ENCODE measurements at regions not wholly inside any gene's neighbourhood (a gene's known extent, or its start where the extent isn't known, plus 50 kb on each side); places are given as distances from the start of the nearest gene placed in this dataset.

DNA sequence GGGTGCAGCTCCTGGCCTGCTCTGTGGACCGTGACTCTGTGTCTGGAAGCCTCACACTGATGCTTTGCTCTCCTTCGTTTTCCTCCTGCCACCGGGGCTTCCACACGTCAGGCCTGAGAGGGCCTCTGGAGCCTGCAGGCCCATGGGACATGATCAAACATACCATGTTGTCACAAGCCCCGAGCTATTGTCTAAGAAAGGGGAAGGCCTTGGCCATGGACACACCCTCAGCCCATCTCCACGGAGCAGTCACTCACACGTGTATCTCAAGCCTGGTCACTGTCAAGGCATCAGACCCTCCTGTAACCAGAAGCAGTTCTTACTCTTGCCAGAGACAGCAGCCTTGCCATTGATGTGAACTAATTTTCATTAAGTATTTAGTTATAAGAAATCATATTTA is 814.1 kb upstream of the SALL3 start:
- H3K4me3 ChIP-seq (ENCODE audit: low read length) = no peak overlapping the region
- H3K27me3 ChIP-seq (ENCODE audit: control insufficient read depth, insufficient read depth, low read length) = no peaks in the 10 kb centered on the region
- no peak for DNase-seq (ENCODE audit: low read depth, low spot score)
- no CpG with 5 or more reads among the region's 7 CpGs for whole genome bisulfite sequencing (ENCODE audit: insufficient coverage, insufficient read length)
- no peak overlapping the region for H3K27ac ChIP-seq (ENCODE audit: low read length)
- no peaks in the 10 kb centered on the region for H3K36me3 ChIP-seq (ENCODE audit: control insufficient read depth, insufficient read depth, low read length)
- H3K9me3 ChIP-seq (ENCODE audit: control insufficient read depth, insufficient read depth, low read length) = no peaks in the 10 kb centered on the region
- no peaks in the 10 kb centered on the region for H3K4me1 ChIP-seq (ENCODE audit: control insufficient read depth, insufficient read depth, low read length)

- H3K9me3 ChIP-seq (ENCODE audit: control insufficient read depth, insufficient read depth, low read length) = no peaks in the 10 kb centered on the region
- H3K27ac ChIP-seq (ENCODE audit: low read length) = no peak overlapping the region
- no peaks in the 10 kb centered on the region for H3K4me1 ChIP-seq (ENCODE audit: control insufficient read depth, insufficient read depth, low read length)
- no CpG with 5 or more reads among the region's 1 CpG for WGBS (ENCODE audit: insufficient coverage, insufficient read length)
- no peak for DNase-seq (ENCODE audit: low read depth, low spot score)
- H3K4me3 ChIP-seq (ENCODE audit: low read length) = no peak overlapping the region
- H3K36me3 ChIP-seq (ENCODE audit: control insufficient read depth, insufficient read depth, low read length) = no peaks in the 10 kb centered on the region
- H3K27me3 ChIP-seq (ENCODE audit: control insufficient read depth, insufficient read depth, low read length) = no peaks in the 10 kb centered on the region
Measured at GRCh38 chr18:78168526-78168925, 811.1 kb upstream of the SALL3 start.

GRCh38 chr18:78169174-78169864 is 810.3 kb upstream of the SALL3 start:
- Histone ChIP-seq H3K4me3 (ENCODE audit: low read length) (no peak overlapping the region), H3K36me3 (ENCODE audit: control insufficient read depth, insufficient read depth, low read length) (no peaks in the 10 kb centered on the region), H3K27me3 (ENCODE audit: control insufficient read depth, insufficient read depth, low read length) (no peaks in the 10 kb centered on the region), H3K27ac (ENCODE audit: low read length) (no peak overlapping the region), H3K9me3 (ENCODE audit: control insufficient read depth, insufficient read depth, low read length) (no peaks in the 10 kb centered on the region), H3K4me1 (ENCODE audit: control insufficient read depth, insufficient read depth, low read length) (no peaks in the 10 kb centered on the region)
- no CpG with 5 or more reads among the region's 13 CpGs for WGBS (ENCODE audit: insufficient coverage, insufficient read length)
- no peak for DNase-seq (ENCODE audit: low read depth, low spot score)

- no peaks in the 10 kb centered on the region for H3K36me3 ChIP-seq (ENCODE audit: control insufficient read depth, insufficient read depth, low read length)
- DNase-seq (ENCODE audit: low read depth, low spot score) = no peak
- no peaks in the 10 kb centered on the region for H3K9me3 ChIP-seq (ENCODE audit: control insufficient read depth, insufficient read depth, low read length)
- H3K4me1 ChIP-seq (ENCODE audit: control insufficient read depth, insufficient read depth, low read length) = no peaks in the 10 kb centered on the region
- H3K27me3 ChIP-seq (ENCODE audit: control insufficient read depth, insufficient read depth, low read length) = no peaks in the 10 kb centered on the region
- no peak overlapping the region for H3K4me3 ChIP-seq (ENCODE audit: low read length)
- no peak overlapping the region for H3K27ac ChIP-seq (ENCODE audit: low read length)
- no CpG with 5 or more reads among the region's 6 CpGs for WGBS (ENCODE audit: insufficient coverage, insufficient read length)
Measured at GRCh38 chr18:78171954-78172353, 807.7 kb upstream of the SALL3 start.

GRCh38 chr18:78174737-78175136 is 804.9 kb upstream of the SALL3 start:
- H3K27me3 ChIP-seq (ENCODE audit: control insufficient read depth, insufficient read depth, low read length) = no peaks in the 10 kb centered on the region

DNA sequence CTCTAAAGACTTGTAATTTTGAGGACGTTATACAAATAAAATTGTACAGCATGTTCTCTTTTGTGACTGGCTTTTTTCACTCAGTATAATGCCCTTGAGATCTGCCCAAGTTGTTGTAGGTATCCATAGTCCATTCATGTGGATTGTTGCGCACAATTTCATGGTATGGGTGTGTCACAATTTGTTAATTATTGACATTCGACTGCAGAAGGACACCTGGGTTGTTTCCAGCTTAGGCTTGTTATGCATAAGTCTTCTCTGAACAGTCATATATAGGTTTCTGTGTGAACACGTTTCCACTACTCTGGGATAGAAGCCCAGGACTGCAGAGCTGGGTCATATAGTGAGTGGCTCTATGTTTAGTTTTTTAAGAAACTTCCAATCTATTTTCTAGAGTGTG is 800.8 kb upstream of the SALL3 start:
- no peaks in the 10 kb centered on the region for H3K27me3 ChIP-seq (ENCODE audit: control insufficient read depth, insufficient read depth, low read length)
- DNase-seq (ENCODE audit: low read depth, low spot score) = no peak
- no peak overlapping the region for H3K4me3 ChIP-seq (ENCODE audit: low read length)
- H3K9me3 ChIP-seq (ENCODE audit: control insufficient read depth, insufficient read depth, low read length) = no peaks in the 10 kb centered on the region
- H3K36me3 ChIP-seq (ENCODE audit: control insufficient read depth, insufficient read depth, low read length) = no peaks in the 10 kb centered on the region
- no peaks in the 10 kb centered on the region for H3K4me1 ChIP-seq (ENCODE audit: control insufficient read depth, insufficient read depth, low read length)
- WGBS (ENCODE audit: insufficient coverage, insufficient read length) = no CpG with 5 or more reads among the region's 4 CpGs
- H3K27ac ChIP-seq (ENCODE audit: low read length) = no peak overlapping the region

More at GRCh38 chr18:78174737-78175136, 804.9 kb upstream of the SALL3 start:
- no peak for DNase-seq (ENCODE audit: low read depth, low spot score)
- WGBS (ENCODE audit: insufficient coverage, insufficient read length) = no CpG with 5 or more reads among the region's 14 CpGs
- no peaks in the 10 kb centered on the region for H3K36me3 ChIP-seq (ENCODE audit: control insufficient read depth, insufficient read depth, low read length)
- H3K4me1 ChIP-seq (ENCODE audit: control insufficient read depth, insufficient read depth, low read length) = no peaks in the 10 kb centered on the region
- no peak overlapping the region for H3K27ac ChIP-seq (ENCODE audit: low read length)
- no peak overlapping the region for H3K4me3 ChIP-seq (ENCODE audit: low read length)
- H3K9me3 ChIP-seq (ENCODE audit: control insufficient read depth, insufficient read depth, low read length) = no peaks in the 10 kb centered on the region

- no peaks in the 10 kb centered on the region for H3K36me3 ChIP-seq (ENCODE audit: control insufficient read depth, insufficient read depth, low read length)
- no peak for DNase-seq (ENCODE audit: low read depth, low spot score)
- H3K27ac ChIP-seq (ENCODE audit: low read length) = no peak overlapping the region
- H3K9me3 ChIP-seq (ENCODE audit: control insufficient read depth, insufficient read depth, low read length) = no peaks in the 10 kb centered on the region
- H3K4me3 ChIP-seq (ENCODE audit: low read length) = no peak overlapping the region
- WGBS (ENCODE audit: insufficient coverage, insufficient read length) = no CpG with 5 or more reads among the region's 12 CpGs
- no peaks in the 10 kb centered on the region for H3K27me3 ChIP-seq (ENCODE audit: control insufficient read depth, insufficient read depth, low read length)
- H3K4me1 ChIP-seq (ENCODE audit: control insufficient read depth, insufficient read depth, low read length) = no peaks in the 10 kb centered on the region
Measured at GRCh38 chr18:78180741-78181140, 798.9 kb upstream of the SALL3 start.

- Histone ChIP-seq H3K4me3 (ENCODE audit: low read length) (no peak overlapping the region), H3K27ac (ENCODE audit: low read length) (no peak overlapping the region), H3K9me3 (ENCODE audit: control insufficient read depth, insufficient read depth, low read length) (no peaks in the 10 kb centered on the region), H3K4me1 (ENCODE audit: control insufficient read depth, insufficient read depth, low read length) (no peaks in the 10 kb centered on the region), H3K27me3 (ENCODE audit: control insufficient read depth, insufficient read depth, low read length) (no peaks in the 10 kb centered on the region), H3K36me3 (ENCODE audit: control insufficient read depth, insufficient read depth, low read length) (no peaks in the 10 kb centered on the region)
- no peak for DNase-seq (ENCODE audit: low read depth, low spot score)
Measured at GRCh38 chr18:78183815-78184214, 795.8 kb upstream of the SALL3 start.

GRCh38 chr18:78191276-78191675 is 788.3 kb upstream of the SALL3 start:
- H3K36me3 ChIP-seq (ENCODE audit: control insufficient read depth, insufficient read depth, low read length) = no peaks in the 10 kb centered on the region
- no CpG with 5 or more reads among the region's 4 CpGs for WGBS (ENCODE audit: insufficient coverage, insufficient read length)
- no peaks in the 10 kb centered on the region for H3K27me3 ChIP-seq (ENCODE audit: control insufficient read depth, insufficient read depth, low read length)
- H3K4me1 ChIP-seq (ENCODE audit: control insufficient read depth, insufficient read depth, low read length) = no peaks in the 10 kb centered on the region
- DNase-seq (ENCODE audit: low read depth, low spot score) = no peak
- H3K9me3 ChIP-seq (ENCODE audit: control insufficient read depth, insufficient read depth, low read length) = no peaks in the 10 kb centered on the region
- H3K27ac ChIP-seq (ENCODE audit: low read length) = no peak overlapping the region
- H3K4me3 ChIP-seq (ENCODE audit: low read length) = no peak overlapping the region

GRCh38 chr18:78192054-78192453 is 787.6 kb upstream of the SALL3 start:
- DNase-seq (ENCODE audit: low read depth, low spot score) = no peak
- Histone ChIP-seq H3K36me3 (ENCODE audit: control insufficient read depth, insufficient read depth, low read length) (no peaks in the 10 kb centered on the region), H3K9me3 (ENCODE audit: control insufficient read depth, insufficient read depth, low read length) (no peaks in the 10 kb centered on the region), H3K27me3 (ENCODE audit: control insufficient read depth, insufficient read depth, low read length) (no peaks in the 10 kb centered on the region), H3K4me3 (ENCODE audit: low read length) (no peak overlapping the region), H3K27ac (ENCODE audit: low read length) (no peak overlapping the region), H3K4me1 (ENCODE audit: control insufficient read depth, insufficient read depth, low read length) (no peaks in the 10 kb centered on the region)
- WGBS (ENCODE audit: insufficient coverage, insufficient read length) = no CpG with 5 or more reads among the region's 1 CpG

DNA sequence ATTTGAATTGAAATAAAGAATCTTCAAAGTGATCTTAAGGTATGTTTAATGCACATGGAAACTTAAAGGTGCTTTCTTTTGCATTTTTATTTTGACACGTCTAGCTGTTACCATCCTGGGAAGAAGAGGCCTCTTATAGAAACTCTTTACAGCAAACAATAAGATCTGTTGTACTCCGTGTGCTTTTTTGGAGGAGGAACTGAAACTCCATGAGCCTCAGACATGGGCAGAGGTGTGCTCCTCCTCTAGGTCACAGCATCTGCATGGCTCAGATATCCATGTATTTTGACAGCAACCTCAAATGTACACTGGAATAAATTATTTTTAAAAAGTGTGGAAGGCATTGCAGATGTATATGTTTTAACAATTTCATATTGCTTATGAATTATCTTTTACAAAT is 783.3 kb upstream of the SALL3 start:
- no peaks in the 10 kb centered on the region for H3K9me3 ChIP-seq (ENCODE audit: control insufficient read depth, insufficient read depth, low read length)
- DNase-seq (ENCODE audit: low read depth, low spot score) = no peak
- H3K4me3 ChIP-seq (ENCODE audit: low read length) = no peak overlapping the region
- no CpG with 5 or more reads among the region's 2 CpGs for WGBS (ENCODE audit: insufficient coverage, insufficient read length)
- no peaks in the 10 kb centered on the region for H3K4me1 ChIP-seq (ENCODE audit: control insufficient read depth, insufficient read depth, low read length)
- no peak overlapping the region for H3K27ac ChIP-seq (ENCODE audit: low read length)
- no peaks in the 10 kb centered on the region for H3K36me3 ChIP-seq (ENCODE audit: control insufficient read depth, insufficient read depth, low read length)
- H3K27me3 ChIP-seq (ENCODE audit: control insufficient read depth, insufficient read depth, low read length) = no peaks in the 10 kb centered on the region
